H1 (cell line): ENCODE measurements at regions not wholly inside any gene's neighbourhood (a gene's known extent, or its start where the extent isn't known, plus 50 kb on each side); places are given as distances from the start of the nearest gene placed in this dataset.

Experiments
- CTCF ChIA-PET: fragments of 300-600 bp; sonication (Branson Sonifier 250); formaldehyde crosslinking; loops from one replicate; lab custom pipeline; 2021; ENCODE audit not compliant: partially characterized antibody; lab: Charles Lee
- POLR2A ChIA-PET: fragments of 300-600 bp; sonication (Branson Sonifier 250); formaldehyde crosslinking; loops from one replicate; lab custom pipeline; 2021; ENCODE audit warnings: inconsistent platforms; ENCODE audit not compliant: partially characterized antibody; lab: Charles Lee
- DNase-seq, 2 experiments: peaks; one replicate each; pipeline versions ENCODE4 v3.0.0 to v3.0.0-alpha.2; 2010 to 2022; ENCODE audit warnings: low spot score in 2 of 2, low read depth in 1 of 2, mixed read lengths in 1 of 2
- FAIRE-seq: peaks from 2 replicates; lab custom pipeline; 2011; peaks lifted over from hg19 to GRCh38; lab: Jason Lieb, UNC
- H2AFZ ChIP-seq: 2 replicates; pipeline ENCODE4 v1.8.1; 2012; ENCODE audit warnings: low read length, inconsistent platforms
- H2AK5ac ChIP-seq: 2 replicates; pipeline ENCODE4 v1.6.1; 2013; ENCODE audit warnings: low read depth, low read length
- H2BK120ac ChIP-seq: replicated peaks from 2 replicates; pipeline ENCODE3; 2013; ENCODE audit warnings: low read depth, low read length, inconsistent platforms
- H2BK12ac ChIP-seq: 2 replicates; pipeline ENCODE4 v1.6.1; 2013; ENCODE audit warnings: low read depth, low read length
- H2BK15ac ChIP-seq: 2 replicates; pipeline ENCODE4 v1.6.1; 2013; ENCODE audit warnings: low read length
- H2BK20ac ChIP-seq: 2 replicates; pipeline ENCODE4 v1.6.1; 2013; ENCODE audit warnings: low read length
- H2BK5ac ChIP-seq: 2 replicates; pipeline ENCODE4 v1.6.1; 2013; ENCODE audit warnings: low read depth, low read length
- H3K14ac ChIP-seq: 2 replicates; pipeline ENCODE4 v1.6.1; 2013; ENCODE audit warnings: inconsistent platforms; ENCODE audit not compliant: insufficient read length
- H3K18ac ChIP-seq: 2 replicates; pipeline ENCODE4 v1.6.1; 2013; ENCODE audit warnings: low read length; ENCODE audit errors: extremely low read depth
- H3K23ac ChIP-seq: 2 replicates; pipeline ENCODE4 v1.6.1; 2013; ENCODE audit warnings: inconsistent platforms; ENCODE audit not compliant: insufficient read length
- H3K23me2 ChIP-seq: 2 replicates; pipeline ENCODE4 v1.6.1; 2013; ENCODE audit warnings: low read depth, low read length
- H3K27ac ChIP-seq: 2 replicates; pipeline ENCODE4 v1.6.1; 2011; ENCODE audit warnings: low read depth, low read length, inconsistent platforms
- H3K27me3 ChIP-seq, 4 experiments: replicated peaks in 1 of 4; 1 replicate in 1 of 4; 2 replicates in 3 of 4; pipeline versions ENCODE4 v1.6.1 to v1.8.1; 2011 to 2013; ENCODE audit warnings: low read length in 3 of 4, mild to moderate bottlenecking in 3 of 4, inconsistent platforms in 2 of 4, mixed read lengths in 2 of 4, moderate library complexity in 1 of 4; ENCODE audit not compliant: control insufficient read depth in 3 of 4, insufficient read depth in 3 of 4; ENCODE audit errors: extremely low read depth in 1 of 4
- H3K36me3 ChIP-seq, 4 experiments: 2 replicates each; pipeline versions ENCODE4 v1.6.1 to v1.8.1; 2011 to 2013; ENCODE audit warnings: mild to moderate bottlenecking in 4 of 4, low read length in 3 of 4, moderate library complexity in 2 of 4, control low read depth in 1 of 4, inconsistent platforms in 1 of 4; ENCODE audit not compliant: insufficient read depth in 4 of 4, control insufficient read depth in 2 of 4
- H3K4ac ChIP-seq: replicated peaks from 2 replicates; pipeline ENCODE3; 2013; ENCODE audit warnings: low read length, low read depth, mixed read lengths, inconsistent platforms; ENCODE audit not compliant: insufficient read length
- H3K4me1 ChIP-seq, 4 experiments: replicated peaks in 1 of 4; 1 replicate in 1 of 4; 2 replicates in 3 of 4; pipeline versions ENCODE4 v1.6.1 to v1.8.1; 2011 to 2013; ENCODE audit warnings: low read length in 3 of 4, inconsistent platforms in 2 of 4, mixed read lengths in 1 of 4; ENCODE audit not compliant: insufficient read depth in 4 of 4, control insufficient read depth in 3 of 4
- H3K4me2 ChIP-seq, 2 experiments: 2 replicates each; pipeline versions ENCODE4 v1.6.1 to v1.8.1; 2011 to 2013; ENCODE audit warnings: low read depth in 2 of 2, low read length in 2 of 2, control low read depth in 1 of 2, inconsistent platforms in 1 of 2, mild to moderate bottlenecking in 1 of 2; ENCODE audit not compliant: insufficient read depth in 1 of 2
- H3K4me3 ChIP-seq, 4 experiments: fragments of 200-600, 300-600 bp in 1 of 4; sonication (generic), shearing (Covaris generic), sonication (Bioruptor Twin) in 1 of 4; 2 replicates each; pipeline versions ENCODE4 v1.5.1 to v1.8.1; 2011 to 2016; ENCODE audit warnings: low read length in 4 of 4, low read depth in 3 of 4, control low read depth in 2 of 4, inconsistent platforms in 2 of 4, mild to moderate bottlenecking in 2 of 4, mixed read lengths in 1 of 4, moderate library complexity in 1 of 4; ENCODE audit not compliant: insufficient read depth in 2 of 4; ENCODE audit errors: extremely low read depth in 1 of 4
- H3K56ac ChIP-seq: replicated peaks from 2 replicates; pipeline ENCODE3; 2013; ENCODE audit warnings: low read depth, mild to moderate bottlenecking, mixed read lengths, low read length, inconsistent platforms; ENCODE audit not compliant: insufficient read length
- H3K79me1 ChIP-seq: 2 replicates; pipeline ENCODE4 v1.6.1; 2013; ENCODE audit warnings: low read depth, low read length, control low read depth
- H3K79me2 ChIP-seq, 2 experiments: 2 replicates each; pipeline versions ENCODE4 v1.6.1 to v1.8.1; 2012 to 2013; ENCODE audit warnings: low read length in 2 of 2, mild to moderate bottlenecking in 2 of 2, inconsistent platforms in 1 of 2; ENCODE audit not compliant: insufficient read depth in 2 of 2, control insufficient read depth in 1 of 2
- H3K9ac ChIP-seq, 4 experiments: replicated peaks in 1 of 4; 1 replicate in 1 of 4; 2 replicates in 3 of 4; pipeline versions ENCODE4 v1.6.1 to v1.8.1; 2011 to 2013; ENCODE audit warnings: low read depth in 3 of 4, low read length in 3 of 4, control low read depth in 2 of 4, mild to moderate bottlenecking in 2 of 4, moderate library complexity in 2 of 4, inconsistent platforms in 1 of 4; ENCODE audit errors: extremely low read depth in 1 of 4
- H3K9me3 ChIP-seq, 2 experiments: 2 replicates each; pipeline versions ENCODE4 v1.6.1 to v1.8.1; 2012 to 2013; ENCODE audit warnings: mild to moderate bottlenecking in 2 of 2, moderate library complexity in 2 of 2, control low read depth in 1 of 2, inconsistent platforms in 1 of 2, low read depth in 1 of 2, low read length in 1 of 2, mixed read lengths in 1 of 2; ENCODE audit not compliant: insufficient read depth in 2 of 2
- H4K20me1 ChIP-seq, 2 experiments: replicated peaks in 1 of 2; 2 replicates each; pipeline versions ENCODE3 to v1.8.1; 2011 to 2013; ENCODE audit warnings: inconsistent platforms in 2 of 2, low read length in 2 of 2, mild to moderate bottlenecking in 1 of 2; ENCODE audit not compliant: insufficient read depth in 2 of 2, control insufficient read depth in 1 of 2
- H4K5ac ChIP-seq: 2 replicates; pipeline ENCODE4 v1.6.1; 2013; ENCODE audit warnings: low read length, low read depth, mixed read lengths, inconsistent platforms; ENCODE audit not compliant: insufficient read length
- H4K8ac ChIP-seq: 2 replicates; pipeline ENCODE4 v1.8.0; 2013; ENCODE audit warnings: mild to moderate bottlenecking, moderate library complexity, low read length, inconsistent platforms; ENCODE audit not compliant: insufficient read depth; ENCODE audit errors: extremely low read depth
- H4K91ac ChIP-seq: replicated peaks from 2 replicates; pipeline ENCODE3; 2013; ENCODE audit warnings: low read length, mixed read lengths, inconsistent platforms; ENCODE audit not compliant: insufficient read length
- CEBPB ChIP-seq: IDR thresholded peaks from 2 replicates; pipeline ENCODE4 v1.6.1; 2012; ENCODE audit warnings: low read depth, low read length
- CREB1 ChIP-seq: IDR thresholded peaks from 2 replicates; pipeline ENCODE4 v1.6.1; 2012; ENCODE audit warnings: inconsistent platforms
- EZH2 ChIP-seq: fragments of 200-600 bp; sonication (generic); IDR thresholded peaks from 2 replicates; pipeline ENCODE4 v1.7.1; 2012; ENCODE audit warnings: low read depth, mild to moderate bottlenecking, moderate library complexity, low read length, inconsistent platforms; ENCODE audit not compliant: severe bottlenecking
- JUND ChIP-seq: IDR thresholded peaks from 2 replicates; pipeline ENCODE4 v1.6.1; 2011; ENCODE audit warnings: mild to moderate bottlenecking, improper control_type of control experiment, low read length
- PHF8 ChIP-seq: fragments of 200-600 bp; sonication (generic); conservative IDR thresholded peaks from 2 replicates; pipeline ENCODE4 v1.7.1; 2012; ENCODE audit warnings: low read depth, mild to moderate bottlenecking, inconsistent platforms, low read length, moderate library complexity
- POLR2A ChIP-seq, 2 experiments: IDR thresholded peaks; 1 replicate in 1 of 2; 2 replicates in 1 of 2; pipeline ENCODE4 v1.6.1; 2011; ENCODE audit warnings: low read depth in 2 of 2, low read length in 2 of 2, mild to moderate bottlenecking in 2 of 2; ENCODE audit errors: control extremely low read depth in 1 of 2
- WGBS, 2 experiments: shearing (Covaris generic) in 1 of 2; methylation state at CpG; one replicate each; pipeline versions ENCODE4 v1.1.6 to v1.1.7; 2013 to 2015; ENCODE audit warnings: low lambda C conversion rate in 2 of 2, mixed read lengths in 2 of 2, inconsistent platforms in 1 of 2, low coverage in 1 of 2, missing lambda C conversion rate in 1 of 2; ENCODE audit not compliant: insufficient replicate concordance in 2 of 2, insufficient coverage in 1 of 2, insufficient read length in 1 of 2; ENCODE audit errors: extremely low coverage in 1 of 2, missing lambda C conversion rate in 1 of 2; 5-methylcytosine and 5-hydroxymethylcytosine counted together
- TF ChIP-seq, protein P1 (sequence below): IDR thresholded peaks from 2 replicates; pipeline ENCODE4 v1.6.1; 2011; ENCODE audit warnings: low read length, improper control_type of control experiment

DNA sequence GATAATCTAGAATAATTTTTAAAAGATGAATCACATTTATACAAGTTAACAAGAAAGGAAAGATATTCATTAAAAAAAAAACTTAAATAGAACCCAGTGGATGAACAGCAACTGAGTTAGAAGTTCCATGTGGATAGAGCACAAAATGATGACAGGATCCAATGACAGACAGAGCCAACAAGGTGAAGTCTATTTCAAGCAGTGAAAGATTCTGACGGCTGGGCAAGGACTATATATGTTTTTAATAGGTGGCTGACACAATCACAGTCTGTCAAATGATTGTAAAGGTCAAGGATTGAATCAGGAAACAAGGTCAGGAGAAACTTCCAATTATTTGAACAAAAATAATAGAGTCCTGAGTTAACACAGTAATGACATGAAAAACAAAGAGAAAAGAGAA is 1460.0 kb upstream of the CDH8 start:
- no peaks in the 10 kb centered on the region for H3K9me3 ChIP-seq
- H3K23ac ChIP-seq: no peak overlapping the region
- H3K4ac ChIP-seq: no peak overlapping the region
- no peak overlapping the region for H4K91ac ChIP-seq
- H3K4me2 ChIP-seq: no peak overlapping the region
- DNase-seq (no peak), FAIRE-seq (no peak)
- H3K79me1 ChIP-seq: no peaks in the 10 kb centered on the region
- no peaks in the 10 kb centered on the region for H3K36me3 ChIP-seq
- 90% methylated on average over 1 of the region's 1 CpG; no CpG with 5 or more reads in 1 of the 2 experiments for WGBS, 2 experiments
- TF ChIP-seq, protein P1, sequence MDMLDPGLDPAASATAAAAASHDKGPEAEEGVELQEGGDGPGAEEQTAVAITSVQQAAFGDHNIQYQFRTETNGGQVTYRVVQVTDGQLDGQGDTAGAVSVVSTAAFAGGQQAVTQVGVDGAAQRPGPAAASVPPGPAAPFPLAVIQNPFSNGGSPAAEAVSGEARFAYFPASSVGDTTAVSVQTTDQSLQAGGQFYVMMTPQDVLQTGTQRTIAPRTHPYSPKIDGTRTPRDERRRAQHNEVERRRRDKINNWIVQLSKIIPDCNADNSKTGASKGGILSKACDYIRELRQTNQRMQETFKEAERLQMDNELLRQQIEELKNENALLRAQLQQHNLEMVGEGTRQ: no peak
- no peak for TF ChIP-seq POLR2A (IDR thresholded peaks at IDR 0.05; ENCODE audit: control extremely low read depth in 1 of 2, low read depth in 2 of 2, low read length in 2 of 2)
- TF ChIP-seq EZH2: no peak
- TF ChIP-seq PHF8: no peak
- no peak for TF ChIP-seq JUND
- TF ChIP-seq CREB1: no peak
- no peak for TF ChIP-seq CEBPB
- H4K8ac ChIP-seq: no peak overlapping the region
- no peak overlapping the region for H3K56ac ChIP-seq
- no peak overlapping the region for H2BK15ac ChIP-seq
- no peak overlapping the region for H2BK12ac ChIP-seq
- no peak overlapping the region for H2BK120ac ChIP-seq
- H3K4me1 ChIP-seq: no peaks in the 10 kb centered on the region
- H4K5ac ChIP-seq: no peak overlapping the region
- no peak overlapping the region for H3K27ac ChIP-seq
- H4K20me1 ChIP-seq: no peaks in the 10 kb centered on the region
- no peak overlapping the region for H2BK5ac ChIP-seq
- H3K18ac ChIP-seq: no peak overlapping the region
- H2AFZ ChIP-seq: no peak overlapping the region
- no peaks in the 10 kb centered on the region for H3K79me2 ChIP-seq
- no peaks in the 10 kb centered on the region for H3K27me3 ChIP-seq
- H3K9ac ChIP-seq: no peak overlapping the region
- ChIA-PET CTCF (interaction anchor here (0.6 to 1.6 kb wide), 3 partner anchors 35 to 268 kb away, joined by 3 read pairs; no protein-coding TSS in a partner anchor), POLR2A (no interaction called here)
- no peaks in the 10 kb centered on the region for H3K23me2 ChIP-seq
- H3K4me3 ChIP-seq: no peak overlapping the region
- no peak overlapping the region for H2AK5ac ChIP-seq
- no peak overlapping the region for H2BK20ac ChIP-seq
- no peak overlapping the region for H3K14ac ChIP-seq
